ENCODE measurements at regions not wholly inside any gene's neighbourhood (a gene's known extent, or its start where the extent isn't known, plus 50 kb on each side); places are given as distances from the start of the nearest gene placed in this dataset.

DNA sequence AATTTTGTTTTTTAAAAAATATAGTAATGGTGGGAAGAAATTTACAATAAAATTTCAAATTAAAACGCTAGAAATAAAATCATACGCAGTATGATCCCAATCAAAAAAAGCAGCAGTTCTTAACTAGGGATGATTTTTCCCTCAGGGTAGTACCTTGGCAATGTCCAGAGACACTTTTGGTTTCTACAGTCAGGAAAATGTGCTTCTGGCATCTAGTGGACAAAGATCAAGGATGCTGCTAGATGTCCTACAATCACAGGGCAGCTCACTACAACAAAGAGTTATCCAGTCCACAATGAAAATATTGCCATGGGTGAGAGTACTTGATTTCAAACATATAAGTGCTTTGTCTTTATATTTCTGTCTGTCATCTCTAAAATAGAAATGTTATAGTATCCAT, 400.2 kb upstream of the SGCD start:
- intact Hi-C loops (cut with micrococcal nuclease) (no loop called here), dilution Hi-C loops (cut with MboI; ENCODE audit: extremely low pct_ligation_motif_present, low sequenced_read_pairs) (no loop called here)
- no peaks in the 10 kb centered on the region for H3K79me2 ChIP-seq (ENCODE audit: control insufficient read depth, insufficient read depth, low read length)
- DNase-seq (ENCODE audit: low read depth, low spot score) (no peak), FAIRE-seq (no peak)
- no peak overlapping the region for H3K4me3 ChIP-seq (replicated peaks in 1 of 3; ENCODE audit: insufficient read depth in 1 of 3, low read depth in 1 of 3, low read length in 3 of 3)
- no peak overlapping the region for H2AFZ ChIP-seq (ENCODE audit: low read depth, low read length)
- H3K9me1 ChIP-seq (replicated peaks; ENCODE audit: control insufficient read depth, extremely low read depth, insufficient read depth, low read length) = no peaks in the 10 kb centered on the region
- ChIA-PET CTCF (no interaction called here), POLR2A (no interaction called here)
- H3K27me3 ChIP-seq (ENCODE audit: control insufficient read depth in 2 of 2, insufficient read depth in 2 of 2, low read length in 2 of 2) = no peaks in the 10 kb centered on the region
- H3K9ac ChIP-seq (replicated peaks; ENCODE audit: extremely low read depth, insufficient read depth, low read length) = no peak overlapping the region
- no peak overlapping the region for H3K27ac ChIP-seq (ENCODE audit: insufficient read depth, low read depth, low read length)
- TF ChIP-seq EZH2 (IDR thresholded peaks at IDR 0.05; ENCODE audit: borderline replicate concordance, low read depth, low read length, severe bottlenecking) (no peak), GATA2 (IDR thresholded peaks at IDR 0.05; ENCODE audit: insufficient read depth, insufficient read length, low read depth, low read length) (no peak), CTCF (IDR thresholded peaks at IDR 0.05; ENCODE audit: extremely low read depth in 1 of 2, insufficient read depth in 1 of 2, low read depth in 1 of 2, low read length in 2 of 2) (no peak), POLR2A (IDR thresholded peaks at IDR 0.05; ENCODE audit: low read depth, low read length) (no peak), POLR2AphosphoS5 (IDR thresholded peaks at IDR 0.05; ENCODE audit: insufficient read depth, low read depth, low read length) (no peak), MAX (IDR thresholded peaks at IDR 0.05; ENCODE audit: insufficient read depth, insufficient read length) (no peak), JUN (IDR thresholded peaks at IDR 0.05; ENCODE audit: borderline replicate concordance, insufficient read depth, insufficient read length, low read depth) (no peak), FOS (IDR thresholded peaks at IDR 0.05; ENCODE audit: borderline replicate concordance, insufficient read depth, low read length) (no peak), MYC (IDR thresholded peaks at IDR 0.05; ENCODE audit: low read depth, low read length) (no peak)
- H3K4me2 ChIP-seq (ENCODE audit: insufficient read depth, low read length) = no peak overlapping the region
- no TSS peak for BruUV-seq (replicated peaks)
- peaks cover 3% of the 10 kb centered on the region for H3K9me3 ChIP-seq (replicated peaks; ENCODE audit: control insufficient read depth, insufficient read depth, low read length)
- H4K20me1 ChIP-seq (replicated peaks; ENCODE audit: control insufficient read depth, extremely low read depth, insufficient read depth, low read length) = no peaks in the 10 kb centered on the region
- no peaks in the 10 kb centered on the region for H3K4me1 ChIP-seq (ENCODE audit: control insufficient read depth, extremely low read depth, insufficient read depth, low read length)
- H3K36me3 ChIP-seq (ENCODE audit: control insufficient read depth in 2 of 2, extremely low read depth in 1 of 2, insufficient read depth in 2 of 2, low read length in 2 of 2) = no peaks in the 10 kb centered on the region

Measured in endothelial cell of umbilical vein (primary cell).